Hepatocyte (in vitro differentiated cells): ENCODE measurements at regions not wholly inside any gene's neighbourhood (a gene's known extent, or its start where the extent isn't known, plus 50 kb on each side); places are given as distances from the start of the nearest gene placed in this dataset.
"Not testable (repeated sequence)": the region's sequence is repeated elsewhere in the genome, so short reads cannot be mapped to it uniquely, and the experiment has no call there.

Source experiments
- DNase-seq: peaks from one replicate; pipeline ENCODE4 v3.0.0-alpha.2; 2016; ENCODE audit warnings: low spot score
- H2AFZ ChIP-seq: fragments of 200-600 bp; sonication (generic); 2 replicates; pipeline ENCODE4 v1.6.0; 2016; ENCODE audit warnings: antibody characterized with exemption, mild to moderate bottlenecking
- H3K27ac ChIP-seq: fragments of 200-600 bp; sonication (generic); 2 replicates; pipeline ENCODE4 v1.5.1; 2016; ENCODE audit warnings: mild to moderate bottlenecking
- H3K27me3 ChIP-seq: fragments of 200-600 bp; sonication (generic); 2 replicates; pipeline ENCODE4 v1.6.1; 2016
- H3K36me3 ChIP-seq: fragments of 200-600 bp; sonication (generic); replicated peaks from 2 replicates; pipeline ENCODE4 v1.5.1; 2016; ENCODE audit warnings: low read depth; ENCODE audit not compliant: insufficient read depth
- H3K4me1 ChIP-seq: fragments of 200-600 bp; sonication (generic); 2 replicates; pipeline ENCODE4 v1.5.1; 2016; ENCODE audit warnings: mild to moderate bottlenecking, moderate library complexity; ENCODE audit not compliant: insufficient read depth
- H3K4me2 ChIP-seq: fragments of 200-600 bp; sonication (generic); 2 replicates; pipeline ENCODE4 v1.6.0; 2016
- H3K4me3 ChIP-seq: fragments of 200-600 bp; sonication (generic); 2 replicates; pipeline ENCODE4 v1.5.1; 2016; ENCODE audit warnings: mild to moderate bottlenecking
- H3K79me2 ChIP-seq: fragments of 200-600 bp; sonication (generic); 2 replicates; pipeline ENCODE4 v1.6.0; 2017; ENCODE audit warnings: mild to moderate bottlenecking
- H3K9me2 ChIP-seq: fragments of 200-600 bp; sonication (generic); replicated peaks from 2 replicates; pipeline ENCODE4 v1.6.0; 2017; ENCODE audit warnings: mild to moderate bottlenecking; ENCODE audit not compliant: insufficient read depth
- H3K9me3 ChIP-seq: fragments of 200-600 bp; sonication (generic); 2 replicates; pipeline ENCODE4 v1.5.1; 2016; ENCODE audit warnings: low read depth, mild to moderate bottlenecking
- H4K20me1 ChIP-seq: fragments of 200-600 bp; sonication (generic); 2 replicates; pipeline ENCODE4 v1.6.0; 2016; ENCODE audit warnings: mild to moderate bottlenecking; ENCODE audit not compliant: insufficient read depth, poor library complexity, severe bottlenecking
- CTCF ChIP-seq: fragments of 200-600 bp; sonication (generic); IDR thresholded peaks from 2 replicates; pipeline ENCODE4 v1.5.1; 2016; ENCODE audit warnings: antibody characterized with exemption, mild to moderate bottlenecking; ENCODE audit not compliant: poor library complexity
- EZH2 ChIP-seq: fragments of 200-600 bp; sonication (generic); IDR thresholded peaks from 2 replicates; pipeline ENCODE4 v1.6.1; 2016; ENCODE audit warnings: antibody characterized with exemption, mild to moderate bottlenecking, borderline replicate concordance
- EZH2phosphoT487 ChIP-seq: fragments of 200-600 bp; sonication (generic); IDR thresholded peaks from one replicate; pipeline ENCODE4 v1.6.1; 2018; ENCODE audit warnings: antibody characterized with exemption, mild to moderate bottlenecking, low read depth, moderate library complexity; ENCODE audit not compliant: unreplicated experiment, severe bottlenecking
- WGBS: methylation state at CpG from one replicate; pipeline ENCODE4 v1.1.6; 2016; ENCODE audit warnings: low lambda C conversion rate; ENCODE audit errors: missing lambda C conversion rate; 5-methylcytosine and 5-hydroxymethylcytosine counted together

DNA sequence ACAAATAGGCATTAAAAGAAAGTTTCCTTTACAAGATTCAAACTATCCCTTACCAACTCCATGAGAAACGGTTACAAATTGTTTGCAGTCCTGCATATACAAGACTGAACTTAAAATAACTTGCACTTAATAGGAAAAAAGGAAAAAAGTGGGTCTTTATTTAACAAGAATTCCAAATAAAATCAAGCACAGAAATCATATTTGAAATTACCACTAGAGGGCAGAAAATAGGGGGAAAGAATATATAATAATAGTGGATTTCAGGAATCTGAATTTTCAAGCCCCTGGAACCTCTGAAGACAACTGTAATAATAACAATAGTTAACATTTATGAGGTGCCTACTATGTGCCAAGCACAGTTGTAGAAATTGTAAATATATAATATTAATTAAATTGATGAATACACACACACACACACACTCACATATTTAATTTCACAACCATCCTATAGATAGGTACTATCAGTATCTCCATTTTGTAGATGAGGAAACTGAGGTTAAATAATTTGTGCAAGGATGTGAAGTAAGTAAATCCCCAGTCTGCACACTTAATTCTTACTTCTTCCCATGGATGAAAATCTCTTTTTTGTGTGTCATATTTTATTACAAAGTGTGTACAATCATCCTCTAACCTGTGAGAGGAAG lies 262.6 kb downstream of the SRGAP2C start:
- WGBS: 16% methylated on average over 1 of the region's 1 CpG
- H3K27ac ChIP-seq, DNase-seq, H3K9me3 ChIP-seq, H3K4me3 ChIP-seq, H3K9me2 ChIP-seq, H3K79me2 ChIP-seq, H3K36me3 ChIP-seq, H4K20me1 ChIP-seq, H3K4me1 ChIP-seq, H3K27me3 ChIP-seq, H2AFZ ChIP-seq, H3K4me2 ChIP-seq: not testable (repeated sequence)
- TF ChIP-seq CTCF: peak; percentile 61

DNA sequence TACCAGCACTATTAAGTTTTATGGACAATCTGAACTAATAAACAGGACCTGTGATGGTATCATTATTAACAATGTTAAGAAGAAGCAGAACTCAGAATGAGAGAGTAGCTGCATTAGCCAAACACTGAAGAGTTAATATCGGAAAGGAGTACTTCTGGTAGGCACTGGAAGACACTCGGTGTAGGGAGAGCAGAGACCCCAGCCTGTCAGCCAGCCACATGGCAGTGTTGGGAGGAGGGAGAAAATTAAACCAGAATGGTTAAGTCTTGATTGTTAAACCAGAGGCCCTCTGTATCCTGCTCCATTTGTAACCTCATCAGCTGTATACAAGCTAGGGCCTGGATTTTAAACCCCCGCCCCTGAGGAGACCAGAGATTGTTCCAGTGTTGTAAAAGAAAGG lies 263.3 kb downstream of the SRGAP2C start:
- 55% methylated on average over 3 of the region's 3 CpGs for WGBS
- H3K9me2 ChIP-seq, H3K4me3 ChIP-seq, H3K27ac ChIP-seq, H3K36me3 ChIP-seq, DNase-seq, H3K9me3 ChIP-seq, H3K4me1 ChIP-seq, H3K79me2 ChIP-seq, H2AFZ ChIP-seq, H3K4me2 ChIP-seq, H3K27me3 ChIP-seq, H4K20me1 ChIP-seq: not testable (repeated sequence)

- H3K9me2 ChIP-seq: no peaks in the 10 kb centered on the region
- WGBS: 79% methylated on average over 2 of the region's 2 CpGs
Measured at GRCh38 chr1:121448851-121449250, 264.1 kb downstream of the SRGAP2C start.

DNA sequence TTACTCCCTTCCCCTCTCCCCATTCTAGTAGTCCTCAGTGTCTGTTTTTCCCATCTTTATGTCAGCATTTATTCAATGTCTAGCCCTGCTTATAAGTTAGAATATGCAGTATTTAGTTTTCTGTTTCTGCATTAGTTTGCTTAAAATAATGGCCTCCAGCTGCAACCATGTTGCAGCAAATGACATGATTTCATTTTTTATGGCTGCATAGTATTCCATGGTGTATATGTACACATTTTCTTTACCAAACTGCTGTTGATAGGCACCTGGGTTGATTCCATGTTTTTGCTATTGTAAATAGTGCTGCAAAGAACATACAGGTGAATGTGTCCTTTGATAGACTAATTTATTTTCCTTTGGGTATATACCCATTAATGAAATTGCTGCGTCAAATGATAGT lies 267.7 kb downstream of the SRGAP2C start:
- H3K27ac ChIP-seq: no peak overlapping the region
- H3K27me3 ChIP-seq: no peaks in the 10 kb centered on the region
- H3K79me2 ChIP-seq: no peaks in the 10 kb centered on the region
- no peak for DNase-seq
- H3K9me2 ChIP-seq: no peaks in the 10 kb centered on the region
- H3K9me3 ChIP-seq: no peaks in the 10 kb centered on the region
- WGBS: 93% methylated on average over 1 of the region's 1 CpG
- no peak overlapping the region for H2AFZ ChIP-seq
- no peaks in the 10 kb centered on the region for H3K4me1 ChIP-seq
- TF ChIP-seq EZH2 (no peak), EZH2phosphoT487 (no peak), CTCF (no peak)
- no peaks in the 10 kb centered on the region for H4K20me1 ChIP-seq
- H3K4me3 ChIP-seq: no peak overlapping the region
- H3K36me3 ChIP-seq: no peaks in the 10 kb centered on the region
- H3K4me2 ChIP-seq: no peak overlapping the region

More at GRCh38 chr1:121448851-121449250, 264.1 kb downstream of the SRGAP2C start:
- Histone ChIP-seq H3K4me3 (no peak overlapping the region), H3K79me2 (no peaks in the 10 kb centered on the region), H3K4me2 (no peak overlapping the region), H2AFZ (no peak overlapping the region), H3K27me3 (no peaks in the 10 kb centered on the region), H3K27ac (no peak overlapping the region), H4K20me1 (no peaks in the 10 kb centered on the region), H3K9me3 (no peaks in the 10 kb centered on the region), H3K4me1 (no peaks in the 10 kb centered on the region), H3K36me3 (no peaks in the 10 kb centered on the region)
- no peak for DNase-seq
- TF ChIP-seq CTCF: no peak
